ENCODE measurements at regions not wholly inside any gene's neighbourhood (a gene's known extent, or its start where the extent isn't known, plus 50 kb on each side); places are given as distances from the start of the nearest gene placed in this dataset.

DNA sequence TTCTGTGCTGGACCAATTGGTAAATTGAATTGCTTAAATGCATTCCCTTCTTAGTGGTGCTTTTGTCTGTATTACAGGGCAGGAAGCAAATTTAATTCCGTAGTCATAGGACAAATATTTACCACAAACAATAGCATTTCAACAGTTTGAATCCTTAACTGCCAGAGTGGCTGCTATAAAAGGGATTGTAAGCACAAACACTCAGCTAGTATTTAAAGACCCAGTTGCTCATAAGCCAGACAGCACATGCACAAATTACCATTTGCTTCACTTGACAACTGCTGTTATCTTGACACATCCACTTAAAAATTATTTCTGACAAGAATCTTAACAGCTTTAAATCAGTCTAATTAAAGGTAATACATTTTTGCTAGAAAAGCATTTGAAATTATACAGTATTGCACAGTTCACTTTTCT is 490.2 kb upstream of the ADAMTS9 start:
- no peaks in the 10 kb centered on the region for H3K4me1 Mint-ChIP-seq (ENCODE audit: low read depth)
- H3K9me3 Mint-ChIP-seq, result peaks cover 2% of the 10 kb centered on the region
- H3K27ac Mint-ChIP-seq, result no peak overlapping the region
- CTCF ChIA-PET, result no interaction called here
- no peaks in the 10 kb centered on the region for H3K27me3 Mint-ChIP-seq
- ATAC-seq (no peak), DNase-seq (no peak)
- no peaks in the 10 kb centered on the region for H3K36me3 Mint-ChIP-seq (ENCODE audit: low read depth)
- TF ChIP-seq, protein P1, sequence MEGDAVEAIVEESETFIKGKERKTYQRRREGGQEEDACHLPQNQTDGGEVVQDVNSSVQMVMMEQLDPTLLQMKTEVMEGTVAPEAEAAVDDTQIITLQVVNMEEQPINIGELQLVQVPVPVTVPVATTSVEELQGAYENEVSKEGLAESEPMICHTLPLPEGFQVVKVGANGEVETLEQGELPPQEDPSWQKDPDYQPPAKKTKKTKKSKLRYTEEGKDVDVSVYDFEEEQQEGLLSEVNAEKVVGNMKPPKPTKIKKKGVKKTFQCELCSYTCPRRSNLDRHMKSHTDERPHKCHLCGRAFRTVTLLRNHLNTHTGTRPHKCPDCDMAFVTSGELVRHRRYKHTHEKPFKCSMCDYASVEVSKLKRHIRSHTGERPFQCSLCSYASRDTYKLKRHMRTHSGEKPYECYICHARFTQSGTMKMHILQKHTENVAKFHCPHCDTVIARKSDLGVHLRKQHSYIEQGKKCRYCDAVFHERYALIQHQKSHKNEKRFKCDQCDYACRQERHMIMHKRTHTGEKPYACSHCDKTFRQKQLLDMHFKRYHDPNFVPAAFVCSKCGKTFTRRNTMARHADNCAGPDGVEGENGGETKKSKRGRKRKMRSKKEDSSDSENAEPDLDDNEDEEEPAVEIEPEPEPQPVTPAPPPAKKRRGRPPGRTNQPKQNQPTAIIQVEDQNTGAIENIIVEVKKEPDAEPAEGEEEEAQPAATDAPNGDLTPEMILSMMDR (IDR thresholded peaks at IDR 0.05), result no peak
- intact Hi-C loops (cut with micrococcal nuclease), result no loop called here
- H3K4me3 Mint-ChIP-seq, result no peak overlapping the region
- POLR2A ChIA-PET, result no interaction called here

DNA sequence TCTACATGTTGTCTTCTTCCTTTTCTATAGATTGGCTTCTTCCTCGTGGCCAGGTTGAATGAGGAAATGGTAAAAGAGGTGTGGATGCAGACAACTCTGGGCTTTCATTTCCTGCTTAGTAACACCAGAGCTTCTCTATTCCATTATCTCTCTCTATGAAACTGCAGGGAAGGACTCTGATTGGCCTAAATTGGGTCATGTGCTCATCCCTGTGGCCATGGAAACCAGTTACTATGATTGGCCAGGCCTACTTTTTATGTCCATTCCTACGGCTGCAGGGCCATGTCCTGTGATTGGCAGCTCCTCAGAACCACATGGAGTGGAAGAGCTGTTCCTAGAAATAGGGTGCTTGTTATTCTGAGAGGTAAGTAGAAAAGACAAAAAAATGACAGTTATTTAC is 486.9 kb upstream of the ADAMTS9 start:
- ChIA-PET CTCF (no interaction called here), POLR2A (no interaction called here)
- TF ChIP-seq, protein P1 (IDR thresholded peaks at IDR 0.05), result no peak
- Mint-ChIP-seq H3K27ac (no peak overlapping the region), H3K36me3 (ENCODE audit: low read depth) (no peaks in the 10 kb centered on the region), H3K9me3 (peaks cover 7% of the 10 kb centered on the region), H3K27me3 (no peaks in the 10 kb centered on the region), H3K4me1 (ENCODE audit: low read depth) (no peaks in the 10 kb centered on the region), H3K4me3 (no peak overlapping the region)
- no peak for ATAC-seq
- no peak for DNase-seq
- intact Hi-C loops (cut with micrococcal nuclease), result no loop called here

- Mint-ChIP-seq H3K27me3 (no peaks in the 10 kb centered on the region), H3K36me3 (ENCODE audit: low read depth) (no peaks in the 10 kb centered on the region), H3K9me3 (peaks cover 7% of the 10 kb centered on the region), H3K4me1 (ENCODE audit: low read depth) (no peaks in the 10 kb centered on the region), H3K27ac (no peak overlapping the region), H3K4me3 (no peak overlapping the region)
- TF ChIP-seq, protein P1 (IDR thresholded peaks at IDR 0.05), result no peak
- DNase-seq, result no peak
- intact Hi-C loops (cut with micrococcal nuclease), result no loop called here
- ATAC-seq, result no peak
- ChIA-PET POLR2A (no interaction called here), CTCF (no interaction called here)
Observed at GRCh38 chr3:65173841-65174240, 486.0 kb upstream of the ADAMTS9 start.

DNA sequence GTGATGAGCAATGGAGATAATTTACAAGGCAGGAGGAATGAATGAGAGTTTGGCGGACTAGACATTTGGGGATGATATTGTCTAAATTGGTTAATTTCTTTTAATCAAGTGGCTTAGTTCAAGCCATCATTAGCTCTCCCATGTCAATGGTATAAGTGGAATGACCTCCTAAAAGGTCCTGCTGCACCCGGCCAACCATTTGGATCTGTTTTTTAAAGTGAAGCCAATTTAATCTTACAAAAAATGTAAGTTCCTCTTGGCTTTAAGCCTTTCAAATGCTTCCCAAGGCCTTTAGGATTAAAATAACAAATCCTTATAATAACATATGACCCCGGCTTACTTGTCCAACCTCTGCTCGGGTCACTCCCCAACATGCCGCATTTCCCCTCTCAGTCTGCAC is 484.4 kb upstream of the ADAMTS9 start:
- DNase-seq (no peak), ATAC-seq (no peak)
- no peak overlapping the region for H3K27ac Mint-ChIP-seq
- H3K36me3 Mint-ChIP-seq (ENCODE audit: low read depth), result no peaks in the 10 kb centered on the region
- ChIA-PET POLR2A (no interaction called here), CTCF (no interaction called here)
- intact Hi-C loops (cut with micrococcal nuclease), result no loop called here
- TF ChIP-seq, protein P1 (IDR thresholded peaks at IDR 0.05), result no peak
- H3K27me3 Mint-ChIP-seq, result no peaks in the 10 kb centered on the region
- H3K4me1 Mint-ChIP-seq (ENCODE audit: low read depth), result no peaks in the 10 kb centered on the region
- peaks cover 7% of the 10 kb centered on the region for H3K9me3 Mint-ChIP-seq
- no peak overlapping the region for H3K4me3 Mint-ChIP-seq

DNA sequence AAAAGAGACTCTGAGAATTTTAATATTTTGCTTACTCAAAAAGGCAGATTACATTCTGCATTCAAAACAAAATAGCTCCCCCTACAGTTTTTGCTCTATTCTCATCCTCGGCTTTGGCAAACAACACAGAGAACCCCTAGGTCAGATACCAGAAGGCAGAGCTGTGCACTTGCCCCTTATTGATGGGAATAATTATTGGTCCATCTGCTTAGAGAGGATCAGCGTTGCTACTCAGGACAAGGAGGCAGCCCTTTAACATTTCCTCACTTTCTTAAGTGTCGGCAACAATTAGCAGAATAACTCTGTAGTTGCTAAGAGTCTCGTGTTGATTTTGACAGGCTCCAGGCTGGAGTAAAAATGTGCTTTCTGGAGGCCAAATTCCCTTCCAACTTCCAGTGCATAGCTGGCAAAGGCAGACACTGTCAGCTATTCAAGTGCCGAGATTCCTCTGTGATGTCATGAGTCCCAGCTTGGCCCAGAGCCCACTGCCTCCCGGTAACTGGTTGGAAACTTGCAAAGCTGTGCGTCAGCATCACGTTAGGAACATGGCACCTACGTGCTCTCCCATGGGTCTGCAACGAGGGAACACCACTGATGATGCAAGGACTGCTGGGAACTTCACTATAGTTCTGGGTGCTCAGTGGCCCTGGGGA is 482.7 kb upstream of the ADAMTS9 start:
- no peaks in the 10 kb centered on the region for H3K27me3 Mint-ChIP-seq
- TF ChIP-seq, protein P1 (IDR thresholded peaks at IDR 0.05), result no peak
- peaks cover 7% of the 10 kb centered on the region for H3K9me3 Mint-ChIP-seq
- no peak for DNase-seq
- ChIA-PET POLR2A (no interaction called here), CTCF (interaction anchor here (0.6 kb wide), 1 partner anchor 1071 kb away, joined by 3 read pairs; no protein-coding TSS in a partner anchor)
- H3K4me1 Mint-ChIP-seq (ENCODE audit: low read depth), result no peaks in the 10 kb centered on the region
- H3K36me3 Mint-ChIP-seq (ENCODE audit: low read depth), result no peaks in the 10 kb centered on the region
- no peak overlapping the region for H3K27ac Mint-ChIP-seq
- H3K4me3 Mint-ChIP-seq, result no peak overlapping the region
- intact Hi-C loops (cut with micrococcal nuclease), result no loop called here
- ATAC-seq, result no peak
